HepG2 (cell line): ENCODE measurements at regions not wholly inside any gene's neighbourhood (a gene's known extent, or its start where the extent isn't known, plus 50 kb on each side); places are given as distances from the start of the nearest gene placed in this dataset.

Experiments
- GABPA ChIP-seq, 2 experiments: IDR thresholded peaks; 2 replicates each; pipeline ENCODE4 v1.6.1; 2011 to 2016; ENCODE audit warnings: low read depth in 2 of 2, low read length in 1 of 2, missing biosample characterization in 1 of 2, missing genetic modification characterization in 1 of 2
- GATA4 ChIP-seq: sonication (generic); IDR thresholded peaks from 2 replicates; pipeline ENCODE4 v1.6.1; 2016; ENCODE audit warnings: antibody characterized with exemption, low read depth, borderline replicate concordance
- HDAC1 ChIP-seq: sonication (generic); formaldehyde crosslinking; IDR thresholded peaks from 2 replicates; pipeline ENCODE4 v1.5.1; 2020; ENCODE audit warnings: mild to moderate bottlenecking, missing genetic modification reagents
- MXI1 ChIP-seq: IDR thresholded peaks from 3 replicates; pipeline ENCODE4 v1.6.1; 2012; ENCODE audit warnings: low read depth, low read length, inconsistent platforms, borderline replicate concordance
- NR2C2 ChIP-seq: sonication (generic); formaldehyde crosslinking; IDR thresholded peaks from 2 replicates; pipeline ENCODE4 v1.4.0; 2020; ENCODE audit warnings: missing genetic modification reagents, mild to moderate bottlenecking, moderate library complexity, borderline replicate concordance
- TEAD2 ChIP-seq: sonication (generic); formaldehyde crosslinking; IDR thresholded peaks from 2 replicates; pipeline ENCODE4 v1.9.0; 2021; ENCODE audit warnings: missing genetic modification reagents
- XRCC5 ChIP-seq: fragments of 200-400 bp; formaldehyde crosslinking; optimal IDR thresholded peaks from 2 replicates; pipeline ENCODE3; 2017; ENCODE audit warnings: mild to moderate bottlenecking, low read length
- ZNF256 ChIP-seq: sonication (generic); formaldehyde crosslinking; conservative IDR thresholded peaks from 2 replicates; pipeline ENCODE4 v1.4.0; 2020; ENCODE audit warnings: missing genetic modification reagents
- ZNF616 ChIP-seq: sonication (generic); formaldehyde crosslinking; IDR thresholded peaks from 2 replicates; pipeline ENCODE4 v1.5.0; 2020; ENCODE audit warnings: low read depth, mild to moderate bottlenecking, missing genetic modification reagents
- TF ChIP-seq, protein P1 (sequence below): sonication (generic); formaldehyde crosslinking; IDR thresholded peaks from 2 replicates; pipeline ENCODE4 v1.5.0; 2020; ENCODE audit warnings: mild to moderate bottlenecking, missing genetic modification reagents, moderate library complexity
- TF ChIP-seq, protein P2 (sequence below): sonication (generic); formaldehyde crosslinking; IDR thresholded peaks from 2 replicates; pipeline ENCODE4 v1.9.0; 2022; ENCODE audit warnings: missing genetic modification reagents, mild to moderate bottlenecking, borderline replicate concordance
- TF ChIP-seq, protein P3 (sequence below): sonication (generic); formaldehyde crosslinking; IDR thresholded peaks from 2 replicates; pipeline ENCODE4 v1.4.0; 2020; ENCODE audit warnings: missing genetic modification reagents
- TF ChIP-seq, protein P4 (sequence below): IDR thresholded peaks from 2 replicates; pipeline ENCODE4 v1.6.1; 2016

DNA sequence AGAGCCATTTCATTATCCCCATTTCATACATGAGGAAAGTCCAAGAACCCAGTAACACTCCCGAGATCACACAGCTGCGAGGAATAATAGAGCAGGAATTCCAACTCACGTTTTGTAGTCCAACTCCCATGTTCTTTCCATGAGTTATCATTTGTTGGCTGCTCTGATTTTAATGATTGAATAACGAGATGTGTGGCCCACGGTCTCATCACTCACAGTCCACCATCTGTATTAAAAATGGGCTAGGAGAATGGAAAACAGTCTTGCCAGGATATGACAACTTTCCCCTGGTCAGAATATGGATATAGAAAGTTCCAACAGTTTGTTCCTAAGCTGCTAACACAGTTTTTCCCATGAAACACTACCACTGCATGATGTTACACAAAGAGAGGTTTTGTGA, 147.5 kb downstream of the METTL4 start:
- TF ChIP-seq GATA4 (no peak), GABPA (IDR thresholded peaks at IDR 0.05; ENCODE audit: low read depth, low read length) (no peak), GABPA (CRISPR knock-in tag; IDR thresholded peaks at IDR 0.05; ENCODE audit: low read depth) (no peak), TEAD2 (CRISPR knock-in tag) (no peak), HDAC1 (CRISPR knock-in tag) (no peak), NR2C2 (CRISPR knock-in tag) (no peak), ZNF616 (CRISPR knock-in tag) (no peak), ZNF256 (CRISPR knock-in tag) (no peak), XRCC5 (no peak), MXI1 (no peak)
- TF ChIP-seq, protein P1, sequence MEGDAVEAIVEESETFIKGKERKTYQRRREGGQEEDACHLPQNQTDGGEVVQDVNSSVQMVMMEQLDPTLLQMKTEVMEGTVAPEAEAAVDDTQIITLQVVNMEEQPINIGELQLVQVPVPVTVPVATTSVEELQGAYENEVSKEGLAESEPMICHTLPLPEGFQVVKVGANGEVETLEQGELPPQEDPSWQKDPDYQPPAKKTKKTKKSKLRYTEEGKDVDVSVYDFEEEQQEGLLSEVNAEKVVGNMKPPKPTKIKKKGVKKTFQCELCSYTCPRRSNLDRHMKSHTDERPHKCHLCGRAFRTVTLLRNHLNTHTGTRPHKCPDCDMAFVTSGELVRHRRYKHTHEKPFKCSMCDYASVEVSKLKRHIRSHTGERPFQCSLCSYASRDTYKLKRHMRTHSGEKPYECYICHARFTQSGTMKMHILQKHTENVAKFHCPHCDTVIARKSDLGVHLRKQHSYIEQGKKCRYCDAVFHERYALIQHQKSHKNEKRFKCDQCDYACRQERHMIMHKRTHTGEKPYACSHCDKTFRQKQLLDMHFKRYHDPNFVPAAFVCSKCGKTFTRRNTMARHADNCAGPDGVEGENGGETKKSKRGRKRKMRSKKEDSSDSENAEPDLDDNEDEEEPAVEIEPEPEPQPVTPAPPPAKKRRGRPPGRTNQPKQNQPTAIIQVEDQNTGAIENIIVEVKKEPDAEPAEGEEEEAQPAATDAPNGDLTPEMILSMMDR (CRISPR knock-in tag): no peak
- TF ChIP-seq, protein P2, sequence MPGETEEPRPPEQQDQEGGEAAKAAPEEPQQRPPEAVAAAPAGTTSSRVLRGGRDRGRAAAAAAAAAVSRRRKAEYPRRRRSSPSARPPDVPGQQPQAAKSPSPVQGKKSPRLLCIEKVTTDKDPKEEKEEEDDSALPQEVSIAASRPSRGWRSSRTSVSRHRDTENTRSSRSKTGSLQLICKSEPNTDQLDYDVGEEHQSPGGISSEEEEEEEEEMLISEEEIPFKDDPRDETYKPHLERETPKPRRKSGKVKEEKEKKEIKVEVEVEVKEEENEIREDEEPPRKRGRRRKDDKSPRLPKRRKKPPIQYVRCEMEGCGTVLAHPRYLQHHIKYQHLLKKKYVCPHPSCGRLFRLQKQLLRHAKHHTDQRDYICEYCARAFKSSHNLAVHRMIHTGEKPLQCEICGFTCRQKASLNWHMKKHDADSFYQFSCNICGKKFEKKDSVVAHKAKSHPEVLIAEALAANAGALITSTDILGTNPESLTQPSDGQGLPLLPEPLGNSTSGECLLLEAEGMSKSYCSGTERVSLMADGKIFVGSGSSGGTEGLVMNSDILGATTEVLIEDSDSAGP (CRISPR knock-in tag): no peak
- TF ChIP-seq, protein P3, sequence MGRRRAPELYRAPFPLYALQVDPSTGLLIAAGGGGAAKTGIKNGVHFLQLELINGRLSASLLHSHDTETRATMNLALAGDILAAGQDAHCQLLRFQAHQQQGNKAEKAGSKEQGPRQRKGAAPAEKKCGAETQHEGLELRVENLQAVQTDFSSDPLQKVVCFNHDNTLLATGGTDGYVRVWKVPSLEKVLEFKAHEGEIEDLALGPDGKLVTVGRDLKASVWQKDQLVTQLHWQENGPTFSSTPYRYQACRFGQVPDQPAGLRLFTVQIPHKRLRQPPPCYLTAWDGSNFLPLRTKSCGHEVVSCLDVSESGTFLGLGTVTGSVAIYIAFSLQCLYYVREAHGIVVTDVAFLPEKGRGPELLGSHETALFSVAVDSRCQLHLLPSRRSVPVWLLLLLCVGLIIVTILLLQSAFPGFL (CRISPR knock-in tag): no peak
- TF ChIP-seq, protein P4, sequence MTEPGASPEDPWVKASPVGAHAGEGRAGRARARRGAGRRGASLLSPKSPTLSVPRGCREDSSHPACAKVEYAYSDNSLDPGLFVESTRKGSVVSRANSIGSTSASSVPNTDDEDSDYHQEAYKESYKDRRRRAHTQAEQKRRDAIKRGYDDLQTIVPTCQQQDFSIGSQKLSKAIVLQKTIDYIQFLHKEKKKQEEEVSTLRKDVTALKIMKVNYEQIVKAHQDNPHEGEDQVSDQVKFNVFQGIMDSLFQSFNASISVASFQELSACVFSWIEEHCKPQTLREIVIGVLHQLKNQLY (CRISPR knock-in tag): no peak
